K562 (cell line): ENCODE measurements at regions not wholly inside any gene's neighbourhood (a gene's known extent, or its start where the extent isn't known, plus 50 kb on each side); places are given as distances from the start of the nearest gene placed in this dataset.
A peak's percentile ranks its signal among the peaks of the same experiment; 100 is the strongest.

Experiments
- ARID2 ChIP-seq: fragments of 450-650 bp; IDR thresholded peaks from 2 replicates; pipeline ENCODE4 v1.6.1; 2017; ENCODE audit warnings: antibody characterized with exemption, mild to moderate bottlenecking
- DPF2 ChIP-seq: fragments of 450-650 bp; IDR thresholded peaks from 2 replicates; pipeline ENCODE4 v1.6.1; 2016
- REST ChIP-seq, 2 experiments: fragments of 450-650 bp; formaldehyde crosslinking in 1 of 2; IDR thresholded peaks; 2 replicates each; pipeline versions ENCODE4 v1.4.0 to v1.6.1; 2014 to 2020; ENCODE audit warnings: mild to moderate bottlenecking in 2 of 2, borderline replicate concordance in 1 of 2, low read depth in 1 of 2

GRCh38 chr7:19982841-19983835 lies 209.7 kb upstream of the TMEM196 start (continued):
- TF ChIP-seq REST (IDR thresholded peaks at IDR 0.05; ENCODE audit: borderline replicate concordance): peak; percentile 6; the same call in 1 of the 2 replicates
- TF ChIP-seq REST (CRISPR knock-in tag; IDR thresholded peaks at IDR 0.05; ENCODE audit: low read depth): no peak
- TF ChIP-seq ARID2: no peak
- TF ChIP-seq DPF2: no peak
